GM21528 (cell line): ENCODE measurements at regions not wholly inside any gene's neighbourhood (a gene's known extent, or its start where the extent isn't known, plus 50 kb on each side); places are given as distances from the start of the nearest gene placed in this dataset.
"Not testable (repeated sequence)": the region's sequence is repeated elsewhere in the genome, so short reads cannot be mapped to it uniquely, and the experiment has no call there.

ENCODE experiments used
- ATAC-seq: cut with Tn5 transposase; IDR thresholded peaks from one replicate; pipeline ENCODE4 v1.9.1; 2021; ENCODE audit warnings: mild to moderate bottlenecking, moderate library complexity; ENCODE audit not compliant: unreplicated experiment, low FRiP score

GRCh38 chr1:10936998-10937901 lies 75.2 kb upstream of the TARDBP start:
- ATAC-seq, result no peak

- no peak for ATAC-seq
Measured at GRCh38 chr1:10938741-10939417, 73.6 kb upstream of the TARDBP start.

- peak; percentile 58 for ATAC-seq
Measured at GRCh38 chr1:10939654-10940450, 72.6 kb upstream of the TARDBP start.

- ATAC-seq, result no peak
Measured at GRCh38 chr1:10940451-10940804, 72.0 kb upstream of the TARDBP start.

- no peak for ATAC-seq
Measured at GRCh38 chr1:10940838-10941237, 71.6 kb upstream of the TARDBP start.

- no peak for ATAC-seq
Measured at GRCh38 chr1:10941891-10942541, 70.4 kb upstream of the TARDBP start.

- ATAC-seq, result no peak
Measured at GRCh38 chr1:10942542-10942912, 69.9 kb upstream of the TARDBP start.

- ATAC-seq, result no peak
Measured at GRCh38 chr1:10943041-10943440, 69.4 kb upstream of the TARDBP start.

- ATAC-seq, result no peak
Measured at GRCh38 chr1:10943991-10944730, 68.3 kb upstream of the TARDBP start.

GRCh38 chr1:10945991-10946509 lies 66.4 kb upstream of the TARDBP start:
- no peak for ATAC-seq

GRCh38 chr1:10947181-10947580 lies 65.3 kb upstream of the TARDBP start:
- ATAC-seq, result no peak

GRCh38 chr1:10947691-10948462 lies 64.6 kb upstream of the TARDBP start:
- ATAC-seq, result no peak

GRCh38 chr1:10948463-10948775 lies 64.0 kb upstream of the TARDBP start:
- ATAC-seq, result no peak

GRCh38 chr1:10950316-10951172 lies 61.9 kb upstream of the TARDBP start:
- ATAC-seq, result no peak

GRCh38 chr1:10951298-10951697 lies 61.2 kb upstream of the TARDBP start:
- not testable (repeated sequence) for ATAC-seq

- ATAC-seq, result no peak
Measured at GRCh38 chr1:10951961-10952360, 60.5 kb upstream of the TARDBP start.

GRCh38 chr1:10953505-10954193 lies 58.8 kb upstream of the TARDBP start:
- ATAC-seq, result no peak

GRCh38 chr1:10957133-10957532 lies 55.3 kb upstream of the TARDBP start:
- ATAC-seq, result no peak
